Activated T-helper 1 cell treated with anti-CD3 and anti-CD28 coated beads, Interleukin-12 subunit alpha, Interleukin-12 subunit beta, Interleukin-2, Interleukin-4 antibody, amounts not matched to agents 30 ng/mL and 10 ng/mL and 1 ng/mL, durations not matched to agents 14 hours and 24 hours and 36 hours (primary cell): ENCODE measurements at regions not wholly inside any gene's neighbourhood (a gene's known extent, or its start where the extent isn't known, plus 50 kb on each side); places are given as distances from the start of the nearest gene placed in this dataset.

Source experiments
- DNase-seq: peaks from one replicate; pipeline ENCODE4 v3.0.0; 2021; ENCODE audit warnings: low spot score
- H3K27ac Mint-ChIP-seq: one replicate; pipeline ENCODE4 v1.8.0; 2021; ENCODE audit warnings: mild to moderate bottlenecking, mixed read lengths
- H3K27me3 Mint-ChIP-seq: one replicate; pipeline ENCODE4 v1.8.0; 2022; ENCODE audit warnings: mild to moderate bottlenecking, moderate library complexity, mixed read lengths; ENCODE audit not compliant: insufficient read depth
- H3K36me3 Mint-ChIP-seq: one replicate; pipeline ENCODE4 v1.8.0; 2021; ENCODE audit warnings: low read depth, mixed read lengths
- H3K4me1 Mint-ChIP-seq: one replicate; pipeline ENCODE4 v1.8.0; 2021; ENCODE audit warnings: low read depth, mixed read lengths
- H3K4me3 Mint-ChIP-seq: one replicate; pipeline ENCODE4 v1.8.0; 2021; ENCODE audit warnings: mild to moderate bottlenecking, moderate library complexity, mixed read lengths
- H3K9me3 Mint-ChIP-seq: one replicate; pipeline ENCODE4 v1.8.0; 2021; ENCODE audit warnings: mixed read lengths
- intact Hi-C: fragments of 100-400 bp; cut with micrococcal nuclease; formaldehyde crosslinking; loops from one replicate; pipeline ENCODE4 v1.15.1; 2024

- intact Hi-C loops, result no loop called here
- H3K36me3 Mint-ChIP-seq, result no peaks in the 10 kb centered on the region
- no peak overlapping the region for H3K4me3 Mint-ChIP-seq
- no peak for DNase-seq
- H3K4me1 Mint-ChIP-seq, result peaks cover 9% of the 10 kb centered on the region
- no peak overlapping the region for H3K27ac Mint-ChIP-seq
- H3K27me3 Mint-ChIP-seq, result no peaks in the 10 kb centered on the region
- no peaks in the 10 kb centered on the region for H3K9me3 Mint-ChIP-seq
These were observed 111.7 kb upstream of the CCDC54 start for GRCh38 chr3:107265526-107265925.

- intact Hi-C loops, result no loop called here
- peaks cover 4% of the 10 kb centered on the region for H3K4me1 Mint-ChIP-seq
- DNase-seq, result no peak
- H3K27me3 Mint-ChIP-seq, result peaks cover 7% of the 10 kb centered on the region
- no peak overlapping the region for H3K4me3 Mint-ChIP-seq
- H3K27ac Mint-ChIP-seq, result no peak overlapping the region
- no peaks in the 10 kb centered on the region for H3K36me3 Mint-ChIP-seq
- no peaks in the 10 kb centered on the region for H3K9me3 Mint-ChIP-seq
These were observed 108.8 kb upstream of the CCDC54 start for GRCh38 chr3:107268469-107268868.

- H3K4me1 Mint-ChIP-seq, result no peaks in the 10 kb centered on the region
- no peak overlapping the region for H3K27ac Mint-ChIP-seq
- intact Hi-C loops, result no loop called here
- no peaks in the 10 kb centered on the region for H3K9me3 Mint-ChIP-seq
- H3K27me3 Mint-ChIP-seq, result peaks cover 7% of the 10 kb centered on the region
- H3K36me3 Mint-ChIP-seq, result no peaks in the 10 kb centered on the region
- H3K4me3 Mint-ChIP-seq, result no peak overlapping the region
- no peak for DNase-seq
These were observed 108.1 kb upstream of the CCDC54 start for GRCh38 chr3:107269136-107269535.

- Mint-ChIP-seq H3K4me1 (no peaks in the 10 kb centered on the region), H3K27ac (no peak overlapping the region), H3K4me3 (no peak overlapping the region), H3K9me3 (no peaks in the 10 kb centered on the region), H3K36me3 (no peaks in the 10 kb centered on the region), H3K27me3 (peaks cover 15% of the 10 kb centered on the region)
- intact Hi-C loops, result loop anchor here (1.0 to 2.0 kb wide), 4 partner anchors 35 to 271 kb away; no protein-coding TSS in a partner anchor
- no peak for DNase-seq
These were observed 105.4 kb upstream of the CCDC54 start for GRCh38 chr3:107271787-107272387.

GRCh38 chr3:107272471-107272870 lies 104.8 kb upstream of the CCDC54 start:
- Mint-ChIP-seq H3K4me1 (no peaks in the 10 kb centered on the region), H3K9me3 (no peaks in the 10 kb centered on the region), H3K27ac (no peak overlapping the region), H3K36me3 (no peaks in the 10 kb centered on the region), H3K4me3 (no peak overlapping the region), H3K27me3 (peaks cover 20% of the 10 kb centered on the region)
- intact Hi-C loops, result loop anchor here (1.0 kb wide), 2 partner anchors 149 to 271 kb away; no protein-coding TSS in a partner anchor
- DNase-seq, result no peak

GRCh38 chr3:107272885-107273284 lies 104.4 kb upstream of the CCDC54 start:
- no peak overlapping the region for H3K27ac Mint-ChIP-seq
- H3K9me3 Mint-ChIP-seq, result no peaks in the 10 kb centered on the region
- no peaks in the 10 kb centered on the region for H3K36me3 Mint-ChIP-seq
- no peak for DNase-seq
- intact Hi-C loops, result loop anchor here (1.0 kb wide), 2 partner anchors 148 to 270 kb away; no protein-coding TSS in a partner anchor
- no peak overlapping the region for H3K4me3 Mint-ChIP-seq
- H3K27me3 Mint-ChIP-seq, result peaks cover 20% of the 10 kb centered on the region
- H3K4me1 Mint-ChIP-seq, result no peaks in the 10 kb centered on the region

GRCh38 chr3:107273771-107274170 lies 103.5 kb upstream of the CCDC54 start:
- H3K4me3 Mint-ChIP-seq, result no peak overlapping the region
- no peaks in the 10 kb centered on the region for H3K4me1 Mint-ChIP-seq
- peaks cover 22% of the 10 kb centered on the region for H3K27me3 Mint-ChIP-seq
- intact Hi-C loops, result no loop called here
- H3K9me3 Mint-ChIP-seq, result no peaks in the 10 kb centered on the region
- no peak for DNase-seq
- H3K27ac Mint-ChIP-seq, result no peak overlapping the region
- no peaks in the 10 kb centered on the region for H3K36me3 Mint-ChIP-seq

- no peak overlapping the region for H3K27ac Mint-ChIP-seq
- no peak overlapping the region for H3K4me3 Mint-ChIP-seq
These were observed 101.7 kb upstream of the CCDC54 start for GRCh38 chr3:107275511-107275910.

GRCh38 chr3:107283948-107284347 lies 93.3 kb upstream of the CCDC54 start:
- no peak overlapping the region for H3K27ac Mint-ChIP-seq
- intact Hi-C loops, result no loop called here
- H3K9me3 Mint-ChIP-seq, result no peaks in the 10 kb centered on the region
- H3K36me3 Mint-ChIP-seq, result no peaks in the 10 kb centered on the region
- DNase-seq, result no peak
- no peak overlapping the region for H3K4me3 Mint-ChIP-seq
- H3K4me1 Mint-ChIP-seq, result no peaks in the 10 kb centered on the region
- peaks cover 14% of the 10 kb centered on the region for H3K27me3 Mint-ChIP-seq

More at GRCh38 chr3:107275511-107275910, 101.7 kb upstream of the CCDC54 start:
- intact Hi-C loops, result no loop called here
- H3K36me3 Mint-ChIP-seq, result no peaks in the 10 kb centered on the region
- DNase-seq, result no peak
- peaks cover 33% of the 10 kb centered on the region for H3K27me3 Mint-ChIP-seq
- no peaks in the 10 kb centered on the region for H3K9me3 Mint-ChIP-seq
- no peaks in the 10 kb centered on the region for H3K4me1 Mint-ChIP-seq

- no peaks in the 10 kb centered on the region for H3K9me3 Mint-ChIP-seq
- DNase-seq, result no peak
- no peaks in the 10 kb centered on the region for H3K4me1 Mint-ChIP-seq
- H3K27me3 Mint-ChIP-seq, result peaks cover 8% of the 10 kb centered on the region
- intact Hi-C loops, result no loop called here
- H3K36me3 Mint-ChIP-seq, result no peaks in the 10 kb centered on the region
- no peak overlapping the region for H3K4me3 Mint-ChIP-seq
- no peak overlapping the region for H3K27ac Mint-ChIP-seq
These were observed 92.6 kb upstream of the CCDC54 start for GRCh38 chr3:107284612-107285011.

- intact Hi-C loops, result no loop called here
- Mint-ChIP-seq H3K27me3 (peaks cover 4% of the 10 kb centered on the region), H3K36me3 (no peaks in the 10 kb centered on the region), H3K9me3 (no peaks in the 10 kb centered on the region), H3K4me1 (no peaks in the 10 kb centered on the region), H3K27ac (no peak overlapping the region), H3K4me3 (no peak overlapping the region)
- DNase-seq, result no peak
These were observed 92.0 kb upstream of the CCDC54 start for GRCh38 chr3:107285197-107285596.

- Mint-ChIP-seq H3K9me3 (peaks cover under 1% of the 10 kb centered on the region), H3K27me3 (peaks cover 3% of the 10 kb centered on the region), H3K4me1 (no peaks in the 10 kb centered on the region), H3K4me3 (no peak overlapping the region), H3K27ac (no peak overlapping the region), H3K36me3 (no peaks in the 10 kb centered on the region)
- no peak for DNase-seq
- intact Hi-C loops, result no loop called here
These were observed 87.9 kb upstream of the CCDC54 start for GRCh38 chr3:107289354-107289753.

- no peak for DNase-seq
- H3K9me3 Mint-ChIP-seq, result peaks cover 16% of the 10 kb centered on the region
- H3K27me3 Mint-ChIP-seq, result peaks cover 10% of the 10 kb centered on the region
- intact Hi-C loops, result no loop called here
- no peaks in the 10 kb centered on the region for H3K36me3 Mint-ChIP-seq
- no peak overlapping the region for H3K4me3 Mint-ChIP-seq
- H3K27ac Mint-ChIP-seq, result no peak overlapping the region
- H3K4me1 Mint-ChIP-seq, result no peaks in the 10 kb centered on the region
These were observed 83.1 kb upstream of the CCDC54 start for GRCh38 chr3:107294117-107294516.

GRCh38 chr3:107297597-107297996 lies 79.6 kb upstream of the CCDC54 start:
- Mint-ChIP-seq H3K9me3 (peaks cover 16% of the 10 kb centered on the region), H3K4me3 (no peak overlapping the region), H3K36me3 (no peaks in the 10 kb centered on the region), H3K27ac (no peak overlapping the region), H3K4me1 (no peaks in the 10 kb centered on the region), H3K27me3 (peaks cover 10% of the 10 kb centered on the region)
- intact Hi-C loops, result no loop called here
- no peak for DNase-seq
